Brain microvascular endothelial cell (primary cell): ENCODE measurements at regions not wholly inside any gene's neighbourhood (a gene's known extent, or its start where the extent isn't known, plus 50 kb on each side); places are given as distances from the start of the nearest gene placed in this dataset.

ENCODE experiments used
- DNase-seq: peaks from one replicate; pipeline ENCODE4 v3.0.0-alpha.2; 2020
- H3K27ac ChIP-seq: fragments of 250-450 bp; sonication (Bioruptor Pico); 2 replicates; pipeline ENCODE4 v1.5.1; 2020; ENCODE audit warnings: mild to moderate bottlenecking, moderate library complexity
- H3K27me3 ChIP-seq: fragments of 250-450 bp; sonication (Bioruptor Pico); replicated peaks from 2 replicates; pipeline ENCODE4 v1.5.1; 2020; ENCODE audit warnings: mild to moderate bottlenecking
- H3K36me3 ChIP-seq: fragments of 250-450 bp; sonication (Bioruptor Pico); replicated peaks from 2 replicates; pipeline ENCODE4 v1.5.1; 2020; ENCODE audit warnings: mild to moderate bottlenecking
- H3K4me3 ChIP-seq: 2 replicates; pipeline ENCODE4 v1.5.1; 2011; ENCODE audit warnings: low read depth, mild to moderate bottlenecking, control low read depth, low read length, moderate library complexity
- in situ Hi-C: cut with HindIII; loops from 2 replicates; pipeline ENCODE4 v1.10.0; 2017; ENCODE audit warnings: low sequenced_read_pairs, low pct_ligation_motif_present
- TF ChIP-seq, protein P1 (sequence below): IDR thresholded peaks from 2 replicates; pipeline ENCODE4 v1.5.1; 2011; ENCODE audit warnings: low read depth, mild to moderate bottlenecking, moderate library complexity, low read length, control low read depth, inconsistent platforms; ENCODE audit errors: missing control alignments

DNA sequence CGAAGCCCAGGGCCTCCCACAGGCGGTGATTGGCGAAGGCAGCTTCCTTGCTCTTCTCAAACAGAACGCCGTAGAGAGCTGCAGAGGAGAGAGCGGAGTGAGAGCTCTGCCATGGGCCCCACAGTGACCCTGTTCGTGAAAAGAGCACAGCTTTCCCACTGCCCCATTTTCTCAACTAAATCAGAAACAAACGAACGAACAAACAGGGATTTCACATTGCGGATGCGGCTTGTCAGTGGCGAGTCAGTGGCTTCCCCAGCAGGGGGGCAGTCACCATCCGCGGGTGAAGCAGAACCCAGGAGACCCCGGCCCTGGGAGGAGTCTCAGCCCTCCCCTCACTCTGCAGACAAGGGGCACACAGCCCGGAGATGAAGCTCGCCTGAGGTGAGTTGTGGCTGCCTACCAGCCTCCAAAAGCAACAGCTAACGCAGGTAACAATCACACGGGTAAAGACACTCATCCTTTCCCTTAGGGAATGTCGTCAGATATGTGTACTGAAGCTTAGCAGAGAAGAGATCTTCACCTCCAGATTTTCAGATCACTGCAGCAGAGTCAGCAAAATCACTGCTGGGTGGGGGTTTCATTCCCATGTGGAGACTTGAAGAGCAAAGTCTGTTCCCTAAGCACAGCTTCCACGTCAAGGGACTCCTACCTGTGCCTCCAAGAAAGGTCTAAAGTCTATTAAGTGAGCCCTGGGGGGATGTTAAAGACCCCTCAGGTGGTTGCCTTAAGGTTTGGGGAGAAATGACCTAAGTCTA lies 51.2 kb upstream of the GPR31 start:
- no peak for DNase-seq
- in situ Hi-C loops: no loop called here
- Histone ChIP-seq H3K27ac (no peak overlapping the region), H3K27me3 (no peaks in the 10 kb centered on the region), H3K4me3 (no peak overlapping the region), H3K36me3 (no peaks in the 10 kb centered on the region)
- TF ChIP-seq, protein P1, sequence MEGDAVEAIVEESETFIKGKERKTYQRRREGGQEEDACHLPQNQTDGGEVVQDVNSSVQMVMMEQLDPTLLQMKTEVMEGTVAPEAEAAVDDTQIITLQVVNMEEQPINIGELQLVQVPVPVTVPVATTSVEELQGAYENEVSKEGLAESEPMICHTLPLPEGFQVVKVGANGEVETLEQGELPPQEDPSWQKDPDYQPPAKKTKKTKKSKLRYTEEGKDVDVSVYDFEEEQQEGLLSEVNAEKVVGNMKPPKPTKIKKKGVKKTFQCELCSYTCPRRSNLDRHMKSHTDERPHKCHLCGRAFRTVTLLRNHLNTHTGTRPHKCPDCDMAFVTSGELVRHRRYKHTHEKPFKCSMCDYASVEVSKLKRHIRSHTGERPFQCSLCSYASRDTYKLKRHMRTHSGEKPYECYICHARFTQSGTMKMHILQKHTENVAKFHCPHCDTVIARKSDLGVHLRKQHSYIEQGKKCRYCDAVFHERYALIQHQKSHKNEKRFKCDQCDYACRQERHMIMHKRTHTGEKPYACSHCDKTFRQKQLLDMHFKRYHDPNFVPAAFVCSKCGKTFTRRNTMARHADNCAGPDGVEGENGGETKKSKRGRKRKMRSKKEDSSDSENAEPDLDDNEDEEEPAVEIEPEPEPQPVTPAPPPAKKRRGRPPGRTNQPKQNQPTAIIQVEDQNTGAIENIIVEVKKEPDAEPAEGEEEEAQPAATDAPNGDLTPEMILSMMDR: no peak

DNA sequence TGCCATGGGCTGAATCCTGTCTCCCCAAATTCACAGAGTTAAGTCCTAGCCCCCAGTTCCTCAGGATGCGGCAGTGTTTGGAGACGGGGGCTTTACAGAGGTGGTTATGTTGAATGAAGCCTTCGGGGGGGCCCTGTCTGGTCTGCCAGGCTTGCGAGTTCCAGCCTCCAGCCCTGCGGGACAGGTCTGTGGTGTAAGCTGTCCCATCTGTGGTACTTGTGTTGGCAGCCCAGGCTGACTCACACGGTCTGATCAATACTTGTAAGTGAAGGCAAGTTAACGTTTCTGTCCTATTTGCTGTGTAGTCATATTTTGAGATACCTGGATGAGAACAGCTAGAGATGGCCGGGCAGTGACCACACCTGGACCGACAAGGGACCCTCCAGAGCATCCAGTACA lies 51.8 kb upstream of the GPR31 start:
- TF ChIP-seq, protein P1: no peak
- in situ Hi-C loops: no loop called here
- no peaks in the 10 kb centered on the region for H3K27me3 ChIP-seq
- no peak for DNase-seq
- H3K4me3 ChIP-seq: no peak overlapping the region
- no peaks in the 10 kb centered on the region for H3K36me3 ChIP-seq
- no peak overlapping the region for H3K27ac ChIP-seq

- Histone ChIP-seq H3K36me3 (no peaks in the 10 kb centered on the region), H3K27me3 (no peaks in the 10 kb centered on the region), H3K4me3 (no peak overlapping the region), H3K27ac (no peak overlapping the region)
- DNase-seq: no peak
- TF ChIP-seq, protein P1: no peak
- in situ Hi-C loops: no loop called here
Measured at GRCh38 chr6:167210375-167211294, 52.9 kb upstream of the GPR31 start.

DNA sequence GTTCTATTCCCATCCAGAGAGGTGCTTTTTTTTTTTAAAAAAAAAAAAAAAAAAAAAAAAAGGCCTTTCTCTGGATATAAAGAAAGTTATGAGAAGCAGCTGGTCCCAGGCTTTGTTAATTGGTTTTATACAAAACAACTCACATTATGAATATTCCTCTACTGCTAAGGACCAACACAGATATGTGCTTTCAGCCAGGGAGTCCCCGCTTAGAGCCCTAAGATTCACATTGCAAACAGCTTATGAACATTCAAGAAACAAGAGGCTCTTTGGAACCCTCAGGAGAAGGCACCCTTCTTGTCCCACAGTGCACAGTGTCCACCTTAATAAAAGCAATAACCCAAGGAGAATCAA lies 53.5 kb upstream of the GPR31 start:
- in situ Hi-C loops: no loop called here
- H3K4me3 ChIP-seq: no peak overlapping the region
- DNase-seq: no peak
- no peaks in the 10 kb centered on the region for H3K36me3 ChIP-seq
- no peak overlapping the region for H3K27ac ChIP-seq
- no peaks in the 10 kb centered on the region for H3K27me3 ChIP-seq
- TF ChIP-seq, protein P1: no peak

- in situ Hi-C loops: no loop called here
- TF ChIP-seq, protein P1: no peak
- Histone ChIP-seq H3K27ac (no peak overlapping the region), H3K27me3 (no peaks in the 10 kb centered on the region), H3K4me3 (no peak overlapping the region), H3K36me3 (no peaks in the 10 kb centered on the region)
- no peak for DNase-seq
Measured at GRCh38 chr6:167211881-167212712, 54.3 kb upstream of the GPR31 start.
